ENCODE measurements at regions not wholly inside any gene's neighbourhood (a gene's known extent, or its start where the extent isn't known, plus 50 kb on each side); places are given as distances from the start of the nearest gene placed in this dataset.

DNA sequence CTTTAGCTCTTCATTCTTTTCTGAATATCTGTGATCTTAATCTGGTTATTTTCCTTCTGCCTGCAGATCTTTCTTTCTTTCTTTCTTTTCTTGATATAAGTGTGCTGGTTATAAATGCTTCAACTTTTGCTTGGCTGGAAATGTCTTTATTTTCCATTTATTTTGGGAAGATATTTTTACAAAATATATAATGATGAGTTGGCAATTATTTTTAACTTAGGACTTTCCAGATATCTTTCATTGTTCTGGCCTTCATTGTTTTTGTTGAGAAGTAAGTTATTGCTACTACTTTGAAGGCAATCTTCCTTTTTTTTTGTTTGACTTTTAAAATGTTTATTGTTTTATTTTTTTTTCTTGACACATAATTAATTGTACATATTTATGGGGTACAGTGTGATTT, 75.3 kb downstream of the ZNF503 start:
- BruUV-seq (replicated peaks), result no TSS peak
- CTCF ChIA-PET, result no interaction called here
- Histone ChIP-seq H3K9me3 (ENCODE audit: control insufficient read depth, insufficient read depth, low read depth, low read length) (no peaks in the 10 kb centered on the region), H3K4me1 (ENCODE audit: control insufficient read depth, insufficient read depth, low read length) (no peaks in the 10 kb centered on the region), H3K36me3 (ENCODE audit: control insufficient read depth, insufficient read depth, low read length) (no peaks in the 10 kb centered on the region), H3K4me3 (ENCODE audit: low read depth in 2 of 2, low read length in 2 of 2) (no peak overlapping the region), H3K27ac (ENCODE audit: low read length) (no peak overlapping the region), H3K27me3 (ENCODE audit: control insufficient read depth, insufficient read depth, low read length) (peaks cover 5% of the 10 kb centered on the region)
- TF ChIP-seq POLR2AphosphoS5 (IDR thresholded peaks at IDR 0.05; ENCODE audit: low read depth, low read length) (no peak), SIN3A (IDR thresholded peaks at IDR 0.05; ENCODE audit: borderline replicate concordance, insufficient read depth, low read depth, low read length) (no peak)
- no peak for DNase-seq (ENCODE audit: low read depth, low spot score)
- intact Hi-C loops (cut with micrococcal nuclease; ENCODE audit: unreplicated experiment) (no loop called here), in situ Hi-C loops (cut with HindIII; ENCODE audit: low pct_unique_long_range_greater_than_20kb, low sequenced_read_pairs) (no loop called here)
- ATAC-seq, result no peak
- POLR2A ChIA-PET, result interaction anchor here (0.6 kb wide), 1 partner anchor 1696 kb away, joined by 3 read pairs; no protein-coding TSS in a partner anchor

DNA sequence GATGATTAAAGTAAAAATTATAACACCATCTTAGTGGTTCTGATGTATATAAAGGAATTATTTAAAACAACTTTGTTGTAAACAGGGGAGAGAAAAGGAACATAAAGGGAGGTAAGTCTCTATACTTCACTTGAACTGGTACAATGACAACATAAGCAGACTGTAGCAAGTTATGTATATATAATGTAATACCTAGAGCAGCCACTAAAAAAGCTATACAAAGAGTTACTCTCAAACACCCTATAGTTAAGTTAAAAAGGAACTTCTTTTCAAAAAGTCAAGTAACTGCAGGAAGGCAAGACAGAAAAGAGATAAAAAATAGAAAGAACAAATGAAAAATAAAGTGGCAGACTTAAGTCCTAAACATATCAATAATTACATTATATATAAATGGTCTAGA, 82.3 kb downstream of the ZNF503 start:
- in situ Hi-C loops (cut with HindIII; ENCODE audit: low pct_unique_long_range_greater_than_20kb, low sequenced_read_pairs), result no loop called here
- CTCF ChIA-PET, result no interaction called here
- no TSS peak for BruUV-seq (replicated peaks)

DNA sequence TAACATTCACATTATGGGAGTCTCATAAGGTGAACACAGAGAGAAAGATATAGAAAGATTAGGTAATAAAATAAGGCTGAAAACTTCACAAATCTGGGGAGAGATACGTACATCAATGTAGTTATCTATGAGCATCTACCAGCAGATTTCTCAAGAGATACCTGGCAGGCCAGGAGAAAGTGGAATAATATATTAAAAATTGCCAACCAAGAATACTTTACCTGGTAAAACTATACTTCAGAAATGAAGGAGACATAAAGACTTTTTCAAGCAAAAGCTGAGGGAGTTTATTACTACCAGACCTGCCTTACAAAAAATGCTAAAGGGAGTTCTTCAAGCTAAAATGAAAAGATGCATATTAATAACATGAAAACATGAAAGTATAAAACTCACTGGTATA, 78.8 kb upstream of the COMTD1 start:
- in situ Hi-C loops (cut with HindIII; ENCODE audit: low pct_unique_long_range_greater_than_20kb, low sequenced_read_pairs), result no loop called here
- ChIA-PET POLR2A (no interaction called here), CTCF (no interaction called here)
- Histone ChIP-seq H3K27me3 (ENCODE audit: control insufficient read depth, insufficient read depth, low read length) (no peaks in the 10 kb centered on the region; the same call in 1 of the 2 replicates), H3K36me3 (ENCODE audit: control insufficient read depth, insufficient read depth, low read length) (no peaks in the 10 kb centered on the region), H3K4me3 (ENCODE audit: low read depth in 2 of 2, low read length in 2 of 2) (no peak overlapping the region), H3K9me3 (ENCODE audit: control insufficient read depth, insufficient read depth, low read depth, low read length) (no peaks in the 10 kb centered on the region), H3K4me1 (ENCODE audit: control insufficient read depth, insufficient read depth, low read length) (no peaks in the 10 kb centered on the region), H3K27ac (ENCODE audit: low read length) (no peak overlapping the region)
- ATAC-seq (no peak), DNase-seq (ENCODE audit: low read depth, low spot score) (no peak)
- intact Hi-C loops (cut with micrococcal nuclease; ENCODE audit: unreplicated experiment), result no loop called here
- no TSS peak for BruUV-seq (replicated peaks)
- TF ChIP-seq, protein P1, sequence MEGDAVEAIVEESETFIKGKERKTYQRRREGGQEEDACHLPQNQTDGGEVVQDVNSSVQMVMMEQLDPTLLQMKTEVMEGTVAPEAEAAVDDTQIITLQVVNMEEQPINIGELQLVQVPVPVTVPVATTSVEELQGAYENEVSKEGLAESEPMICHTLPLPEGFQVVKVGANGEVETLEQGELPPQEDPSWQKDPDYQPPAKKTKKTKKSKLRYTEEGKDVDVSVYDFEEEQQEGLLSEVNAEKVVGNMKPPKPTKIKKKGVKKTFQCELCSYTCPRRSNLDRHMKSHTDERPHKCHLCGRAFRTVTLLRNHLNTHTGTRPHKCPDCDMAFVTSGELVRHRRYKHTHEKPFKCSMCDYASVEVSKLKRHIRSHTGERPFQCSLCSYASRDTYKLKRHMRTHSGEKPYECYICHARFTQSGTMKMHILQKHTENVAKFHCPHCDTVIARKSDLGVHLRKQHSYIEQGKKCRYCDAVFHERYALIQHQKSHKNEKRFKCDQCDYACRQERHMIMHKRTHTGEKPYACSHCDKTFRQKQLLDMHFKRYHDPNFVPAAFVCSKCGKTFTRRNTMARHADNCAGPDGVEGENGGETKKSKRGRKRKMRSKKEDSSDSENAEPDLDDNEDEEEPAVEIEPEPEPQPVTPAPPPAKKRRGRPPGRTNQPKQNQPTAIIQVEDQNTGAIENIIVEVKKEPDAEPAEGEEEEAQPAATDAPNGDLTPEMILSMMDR (IDR thresholded peaks at IDR 0.05), result no peak
- TF ChIP-seq, protein P2, sequence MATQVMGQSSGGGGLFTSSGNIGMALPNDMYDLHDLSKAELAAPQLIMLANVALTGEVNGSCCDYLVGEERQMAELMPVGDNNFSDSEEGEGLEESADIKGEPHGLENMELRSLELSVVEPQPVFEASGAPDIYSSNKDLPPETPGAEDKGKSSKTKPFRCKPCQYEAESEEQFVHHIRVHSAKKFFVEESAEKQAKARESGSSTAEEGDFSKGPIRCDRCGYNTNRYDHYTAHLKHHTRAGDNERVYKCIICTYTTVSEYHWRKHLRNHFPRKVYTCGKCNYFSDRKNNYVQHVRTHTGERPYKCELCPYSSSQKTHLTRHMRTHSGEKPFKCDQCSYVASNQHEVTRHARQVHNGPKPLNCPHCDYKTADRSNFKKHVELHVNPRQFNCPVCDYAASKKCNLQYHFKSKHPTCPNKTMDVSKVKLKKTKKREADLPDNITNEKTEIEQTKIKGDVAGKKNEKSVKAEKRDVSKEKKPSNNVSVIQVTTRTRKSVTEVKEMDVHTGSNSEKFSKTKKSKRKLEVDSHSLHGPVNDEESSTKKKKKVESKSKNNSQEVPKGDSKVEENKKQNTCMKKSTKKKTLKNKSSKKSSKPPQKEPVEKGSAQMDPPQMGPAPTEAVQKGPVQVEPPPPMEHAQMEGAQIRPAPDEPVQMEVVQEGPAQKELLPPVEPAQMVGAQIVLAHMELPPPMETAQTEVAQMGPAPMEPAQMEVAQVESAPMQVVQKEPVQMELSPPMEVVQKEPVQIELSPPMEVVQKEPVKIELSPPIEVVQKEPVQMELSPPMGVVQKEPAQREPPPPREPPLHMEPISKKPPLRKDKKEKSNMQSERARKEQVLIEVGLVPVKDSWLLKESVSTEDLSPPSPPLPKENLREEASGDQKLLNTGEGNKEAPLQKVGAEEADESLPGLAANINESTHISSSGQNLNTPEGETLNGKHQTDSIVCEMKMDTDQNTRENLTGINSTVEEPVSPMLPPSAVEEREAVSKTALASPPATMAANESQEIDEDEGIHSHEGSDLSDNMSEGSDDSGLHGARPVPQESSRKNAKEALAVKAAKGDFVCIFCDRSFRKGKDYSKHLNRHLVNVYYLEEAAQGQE (IDR thresholded peaks at IDR 0.05; ENCODE audit: insufficient read depth in 1 of 2, low read depth in 2 of 2, low read length in 1 of 2), result no peak
- TF ChIP-seq TCF7L2 (IDR thresholded peaks at IDR 0.05; ENCODE audit: low read depth, low read length) (no peak), POLR2AphosphoS5 (IDR thresholded peaks at IDR 0.05; ENCODE audit: low read depth, low read length) (no peak), SIN3A (IDR thresholded peaks at IDR 0.05; ENCODE audit: borderline replicate concordance, insufficient read depth, low read depth, low read length) (no peak)

More for the DNA sequence above, 82.3 kb downstream of the ZNF503 start:
- Histone ChIP-seq H3K27me3 (ENCODE audit: control insufficient read depth, insufficient read depth, low read length) (no peaks in the 10 kb centered on the region; the same call in 1 of the 2 replicates), H3K4me3 (ENCODE audit: low read depth in 2 of 2, low read length in 2 of 2) (no peak overlapping the region), H3K27ac (ENCODE audit: low read length) (no peak overlapping the region), H3K36me3 (ENCODE audit: control insufficient read depth, insufficient read depth, low read length) (no peaks in the 10 kb centered on the region), H3K9me3 (ENCODE audit: control insufficient read depth, insufficient read depth, low read depth, low read length) (no peaks in the 10 kb centered on the region), H3K4me1 (ENCODE audit: control insufficient read depth, insufficient read depth, low read length) (no peaks in the 10 kb centered on the region)
- intact Hi-C loops (cut with micrococcal nuclease; ENCODE audit: unreplicated experiment), result no loop called here
- DNase-seq (ENCODE audit: low read depth, low spot score) (no peak), ATAC-seq (no peak)
- POLR2A ChIA-PET, result no interaction called here
- no peak for TF ChIP-seq TCF7L2 (IDR thresholded peaks at IDR 0.05; ENCODE audit: low read depth, low read length)
- TF ChIP-seq SIN3A (IDR thresholded peaks at IDR 0.05; ENCODE audit: borderline replicate concordance, insufficient read depth, low read depth, low read length), result no peak
- TF ChIP-seq, protein P2 (IDR thresholded peaks at IDR 0.05; ENCODE audit: insufficient read depth in 1 of 2, low read depth in 2 of 2, low read length in 1 of 2), result no peak
- TF ChIP-seq, protein P1 (IDR thresholded peaks at IDR 0.05), result no peak
- TF ChIP-seq POLR2AphosphoS5 (IDR thresholded peaks at IDR 0.05; ENCODE audit: low read depth, low read length), result no peak
